Mucosa of gallbladder (tissue), 1 donor: ENCODE measurements at regions not wholly inside any gene's neighbourhood (a gene's known extent, or its start where the extent isn't known, plus 50 kb on each side); places are given as distances from the start of the nearest gene placed in this dataset.
A peak's percentile ranks its signal among the peaks of the same experiment; 100 is the strongest.

Experiments
- DNase-seq: peaks from one replicate; pipeline ENCODE4 v3.0.0-alpha.2; 2020; ENCODE audit warnings: low spot score
- donor health status: DM: no; HTN: no; CAD: no.

DNA sequence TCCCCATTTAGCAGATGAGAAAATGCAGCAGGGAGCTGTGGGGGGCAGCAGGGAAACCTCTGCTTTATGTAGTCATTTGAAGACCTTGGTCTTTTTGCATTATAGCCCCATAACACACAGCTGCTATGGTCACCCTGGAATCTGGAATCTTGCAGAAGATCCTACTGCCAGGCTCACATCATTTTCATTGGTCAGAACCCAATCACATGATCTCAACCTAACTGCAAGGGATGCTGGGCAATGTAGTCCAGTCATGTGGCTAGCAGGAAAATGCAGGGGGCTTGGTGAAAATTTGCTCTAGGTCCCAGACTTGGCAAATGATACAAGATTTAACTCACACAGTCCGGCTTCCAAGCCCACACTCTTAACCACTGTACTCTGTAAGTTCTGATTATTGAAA, 1028.7 kb downstream of the AACS start:
- DNase-seq, result no peak

DNA sequence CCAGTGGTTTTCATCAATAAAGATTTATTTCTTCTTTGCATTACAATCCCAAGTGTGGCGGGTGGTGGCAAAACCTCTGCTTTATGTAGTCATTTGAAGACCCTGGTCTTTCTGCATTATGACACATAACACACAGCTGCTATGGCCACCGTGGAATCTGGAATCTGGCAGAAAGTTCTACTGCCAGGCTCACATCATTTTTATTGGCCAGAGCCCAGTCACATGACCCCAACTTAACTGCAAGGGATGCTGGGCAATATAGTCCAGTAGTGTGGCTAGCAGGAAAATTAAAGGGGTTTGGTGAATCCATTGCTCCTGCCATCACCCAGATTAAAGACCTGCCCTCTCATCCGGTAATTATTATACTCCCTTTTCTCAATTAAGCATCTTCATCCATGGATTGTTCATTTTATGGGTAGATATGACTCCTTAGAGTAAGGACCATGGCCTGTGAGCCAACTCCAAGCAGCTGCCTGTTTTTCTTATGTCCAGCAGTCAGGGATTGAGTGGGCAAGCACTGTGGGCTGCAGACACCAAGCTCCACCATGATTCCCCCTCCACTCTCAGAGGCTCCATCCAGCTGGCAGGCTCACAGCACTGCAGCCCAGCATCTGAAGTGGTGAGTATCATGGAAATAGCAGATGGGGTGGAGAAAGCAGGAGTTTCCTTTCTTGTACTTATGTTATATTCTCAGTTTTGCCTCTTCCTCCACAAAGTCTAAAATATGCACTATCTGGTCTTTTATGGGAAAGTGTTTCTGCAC, 1030.7 kb downstream of the AACS start:
- DNase-seq, result no peak

DNA sequence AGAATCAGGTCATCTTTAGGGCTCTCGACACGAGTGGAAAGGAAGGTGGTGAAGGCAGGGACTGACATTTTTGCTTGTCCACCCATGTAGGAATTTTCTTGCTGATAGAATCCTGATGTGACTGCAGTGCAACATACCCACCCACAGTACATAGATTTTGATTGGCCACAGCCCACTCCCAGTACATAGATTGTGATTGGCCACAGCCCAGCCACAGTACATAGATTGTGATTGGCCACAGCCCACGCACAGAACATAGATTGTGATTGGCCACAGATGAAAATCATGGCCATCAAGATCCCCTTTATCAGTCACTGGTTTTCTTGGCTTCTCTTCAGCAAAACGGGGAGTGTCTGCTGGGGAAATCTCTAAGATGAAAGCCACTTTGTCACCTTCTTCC, 1041.5 kb downstream of the AACS start:
- no peak for DNase-seq

DNA sequence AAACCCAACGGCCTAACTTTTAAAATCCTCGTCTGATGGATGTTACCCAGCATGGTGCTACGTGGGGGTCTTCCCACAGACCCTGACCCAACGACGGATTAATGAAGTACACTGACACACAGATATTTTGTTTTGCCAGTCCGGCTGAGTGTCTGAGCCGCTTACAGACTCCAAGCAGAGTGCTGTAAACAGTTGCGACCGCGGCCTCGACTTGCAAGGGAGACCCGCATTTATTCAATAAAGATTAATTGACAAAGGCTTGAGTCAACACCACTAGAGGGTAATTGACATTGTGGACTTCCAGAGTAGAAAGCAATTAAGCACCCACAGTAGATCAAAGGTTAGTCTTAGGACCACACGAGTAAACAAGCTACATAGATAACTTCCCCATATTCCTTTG, 1042.4 kb downstream of the AACS start:
- no peak for DNase-seq

DNA sequence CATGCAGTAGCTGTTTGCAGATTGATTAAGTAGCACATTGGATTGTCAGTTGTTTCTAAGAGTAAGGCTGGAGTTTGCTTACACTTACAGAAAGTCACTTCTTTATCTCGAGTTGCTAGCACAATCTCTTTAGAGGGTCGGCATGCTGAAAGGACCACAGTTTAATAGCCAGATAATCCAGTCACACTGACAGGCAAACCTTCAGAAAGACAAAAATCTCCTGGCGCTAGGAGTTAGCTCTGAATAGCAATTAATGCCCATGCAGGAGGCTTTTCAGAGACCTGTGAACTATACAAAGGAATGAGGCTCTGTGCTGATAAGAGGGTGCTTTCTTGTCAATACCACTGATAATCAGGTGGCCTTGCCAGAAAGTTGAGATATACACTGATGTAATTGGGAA, 1043.0 kb downstream of the AACS start:
- no peak for DNase-seq

- DNase-seq, result no peak
Measured at GRCh38 chr12:126112141-126112540, 1046.9 kb downstream of the AACS start.

- no peak for DNase-seq
Measured at GRCh38 chr12:126112849-126113248, 1047.6 kb downstream of the AACS start.

- DNase-seq, result no peak
Measured at GRCh38 chr12:126114441-126114840, 1049.2 kb downstream of the AACS start.

DNA sequence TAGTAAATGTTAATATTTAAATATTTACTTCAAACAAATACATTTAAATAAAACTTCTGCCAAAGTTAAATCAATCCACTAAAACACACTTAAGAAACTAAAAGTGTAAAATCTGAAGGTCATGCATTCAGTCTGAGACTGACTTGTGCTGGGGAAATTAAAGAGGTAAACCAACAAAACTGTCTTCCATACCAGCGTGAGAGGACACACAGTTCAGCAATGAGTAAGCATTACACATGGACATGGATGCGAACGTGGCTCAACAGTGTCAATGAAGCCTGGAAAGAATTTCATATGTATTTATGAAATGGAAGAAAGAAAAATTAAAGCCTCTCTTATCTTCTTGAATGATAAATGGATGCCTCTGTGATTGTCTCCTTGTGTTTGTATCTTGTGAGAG, 1052.3 kb downstream of the AACS start:
- no peak for DNase-seq

GRCh38 chr12:126139355-126139754, 1074.1 kb downstream of the AACS start:
- DNase-seq, result no peak

DNA sequence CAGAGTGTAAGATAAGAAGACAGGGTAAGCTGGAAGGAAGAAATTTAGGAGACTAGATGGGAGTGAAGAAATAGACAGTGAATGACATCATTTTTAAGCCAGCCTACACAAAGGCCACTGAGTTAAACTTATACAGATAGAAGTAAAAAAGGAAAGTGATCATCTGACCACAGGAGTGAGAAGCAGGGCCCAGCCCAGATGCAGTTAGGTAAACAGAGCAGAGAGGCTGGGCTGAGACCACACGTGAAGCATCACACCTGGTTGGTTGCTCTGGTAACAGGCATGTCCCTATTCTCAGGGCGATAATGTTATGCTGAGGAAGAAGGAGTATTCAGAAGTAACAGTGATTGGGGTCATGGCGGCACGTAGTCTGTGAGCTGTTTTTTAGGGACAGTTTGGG, 1079.4 kb downstream of the AACS start:
- DNase-seq, result no peak

DNA sequence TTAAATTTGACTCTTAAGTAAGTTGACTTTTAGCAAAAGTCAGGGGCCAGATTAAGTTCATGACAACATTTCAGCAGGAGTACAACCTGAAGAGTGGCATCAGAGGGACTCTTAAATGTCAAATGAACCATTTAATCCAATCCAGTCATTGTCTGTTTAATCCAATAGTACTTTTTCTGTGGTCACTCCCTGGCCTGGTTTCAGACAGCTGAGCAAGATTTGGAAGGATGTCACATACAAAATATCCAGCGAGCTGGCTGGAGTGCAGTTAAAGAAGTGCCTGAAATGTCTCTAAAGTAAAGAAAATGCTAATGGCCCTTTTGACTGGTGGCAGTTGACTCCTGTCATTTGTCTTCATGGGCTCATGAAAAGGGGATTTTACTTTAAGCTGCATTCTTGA, 1082.1 kb downstream of the AACS start:
- DNase-seq, result no peak

GRCh38 chr12:126156806-126157574, 1091.8 kb downstream of the AACS start:
- DNase-seq, result no peak

GRCh38 chr12:126157575-126157966, 1092.3 kb downstream of the AACS start:
- no peak for DNase-seq

DNA sequence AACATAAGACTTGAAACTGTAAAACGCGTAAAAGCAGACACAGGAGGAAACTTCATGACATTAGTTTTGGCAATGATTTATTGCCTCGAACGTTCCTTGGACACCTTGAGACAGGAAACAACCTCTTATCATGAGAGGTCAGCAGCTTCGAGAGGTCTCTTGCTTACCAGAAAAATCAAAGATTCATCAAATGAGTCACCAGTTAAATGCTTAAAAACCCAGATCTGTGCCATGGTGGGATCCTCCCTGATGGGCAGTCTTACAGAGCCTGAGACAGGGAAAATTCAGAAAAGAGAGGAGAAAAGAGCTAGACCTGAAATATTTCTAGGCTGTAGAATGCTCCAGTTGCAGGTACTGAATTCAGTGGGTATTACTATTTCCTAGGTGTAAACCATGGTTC, 1093.9 kb downstream of the AACS start:
- DNase-seq, result no peak

GRCh38 chr12:126160912-126161311, 1095.7 kb downstream of the AACS start:
- no peak for DNase-seq

- DNase-seq, result peak; percentile 11
Measured at GRCh38 chr12:126163984-126164383, 1098.7 kb downstream of the AACS start.

GRCh38 chr12:126171937-126172559, 1106.8 kb downstream of the AACS start:
- DNase-seq, result no peak

- no peak for DNase-seq
Measured at GRCh38 chr12:126182619-126183236, 1117.5 kb downstream of the AACS start.

GRCh38 chr12:126185025-126185424, 1119.8 kb downstream of the AACS start:
- no peak for DNase-seq

- no peak for DNase-seq
Measured at GRCh38 chr12:126189856-126190255, 1124.6 kb downstream of the AACS start.
